ENCODE measurements at regions not wholly inside any gene's neighbourhood (a gene's known extent, or its start where the extent isn't known, plus 50 kb on each side); places are given as distances from the start of the nearest gene placed in this dataset.

DNA sequence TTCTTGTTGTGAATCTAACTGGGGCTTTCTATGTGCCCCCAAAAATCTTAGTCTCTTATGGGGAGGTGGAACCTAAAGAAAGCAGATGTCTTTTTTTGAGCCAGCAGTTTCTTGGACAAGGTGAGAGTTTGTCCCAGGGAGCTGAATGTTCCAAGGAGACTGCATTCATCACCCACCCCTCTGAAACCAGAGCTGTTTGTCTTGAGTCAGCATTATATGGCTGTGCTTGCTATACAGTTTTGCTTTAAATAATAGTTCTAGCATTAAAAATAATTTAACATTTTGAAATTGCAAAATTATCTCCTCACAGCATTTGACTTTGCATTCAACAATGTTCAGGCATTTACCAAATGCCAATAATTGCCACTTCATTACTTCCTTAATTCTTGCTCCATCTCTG lies 813.3 kb downstream of the BCL11B start:
- Histone ChIP-seq H3K27me3 (ENCODE audit: control insufficient read depth, insufficient read depth, low read length, poor library complexity, severe bottlenecking) (no peaks in the 10 kb centered on the region), H3K4me1 (ENCODE audit: control insufficient read depth, insufficient read depth, low read length) (no peaks in the 10 kb centered on the region), H3K4me3 (ENCODE audit: low read length) (no peak overlapping the region), H3K27ac (ENCODE audit: low read depth, low read length) (no peak overlapping the region), H3K9me3 (ENCODE audit: control insufficient read depth, low read length) (no peaks in the 10 kb centered on the region), H3K9ac (ENCODE audit: extremely low read depth, low read length, poor library complexity, severe bottlenecking) (no peak overlapping the region), H3K36me3 (ENCODE audit: control insufficient read depth, insufficient read depth, low read length) (no peaks in the 10 kb centered on the region)
- Mint-ChIP-seq H3K27ac (no peak overlapping the region), H3K36me3 (ENCODE audit: low read depth) (no peaks in the 10 kb centered on the region), H3K9me3 (no peaks in the 10 kb centered on the region), H3K27me3 (ENCODE audit: insufficient read depth) (no peaks in the 10 kb centered on the region), H3K4me3 (no peak overlapping the region), H3K4me1 (peaks cover 5% of the 10 kb centered on the region)
- TF ChIP-seq, protein P1, sequence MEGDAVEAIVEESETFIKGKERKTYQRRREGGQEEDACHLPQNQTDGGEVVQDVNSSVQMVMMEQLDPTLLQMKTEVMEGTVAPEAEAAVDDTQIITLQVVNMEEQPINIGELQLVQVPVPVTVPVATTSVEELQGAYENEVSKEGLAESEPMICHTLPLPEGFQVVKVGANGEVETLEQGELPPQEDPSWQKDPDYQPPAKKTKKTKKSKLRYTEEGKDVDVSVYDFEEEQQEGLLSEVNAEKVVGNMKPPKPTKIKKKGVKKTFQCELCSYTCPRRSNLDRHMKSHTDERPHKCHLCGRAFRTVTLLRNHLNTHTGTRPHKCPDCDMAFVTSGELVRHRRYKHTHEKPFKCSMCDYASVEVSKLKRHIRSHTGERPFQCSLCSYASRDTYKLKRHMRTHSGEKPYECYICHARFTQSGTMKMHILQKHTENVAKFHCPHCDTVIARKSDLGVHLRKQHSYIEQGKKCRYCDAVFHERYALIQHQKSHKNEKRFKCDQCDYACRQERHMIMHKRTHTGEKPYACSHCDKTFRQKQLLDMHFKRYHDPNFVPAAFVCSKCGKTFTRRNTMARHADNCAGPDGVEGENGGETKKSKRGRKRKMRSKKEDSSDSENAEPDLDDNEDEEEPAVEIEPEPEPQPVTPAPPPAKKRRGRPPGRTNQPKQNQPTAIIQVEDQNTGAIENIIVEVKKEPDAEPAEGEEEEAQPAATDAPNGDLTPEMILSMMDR (conservative IDR thresholded peaks at IDR 0.05), result no peak
- DNase-seq, result no peak

DNA sequence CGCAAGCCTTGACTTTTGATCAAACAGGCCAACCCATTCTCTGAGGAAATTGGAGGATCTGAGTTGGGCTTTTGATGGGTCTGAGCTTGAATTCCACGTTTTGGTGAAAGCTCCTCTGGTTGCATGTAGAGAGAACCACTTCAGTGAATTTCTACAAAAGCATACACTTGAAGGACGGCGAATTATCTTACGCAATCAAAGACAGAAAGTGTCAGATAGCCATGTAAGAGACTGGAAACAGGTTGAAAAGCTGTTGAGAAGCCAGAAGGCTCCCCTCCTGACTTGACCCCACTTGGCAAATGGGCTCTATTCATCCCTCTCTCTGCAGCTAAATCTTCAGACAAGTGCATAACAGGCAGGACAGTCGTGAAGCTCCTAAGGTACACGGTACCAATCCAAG lies 809.1 kb downstream of the BCL11B start:
- no peak overlapping the region for H3K4me3 ChIP-seq (ENCODE audit: low read length)

DNA sequence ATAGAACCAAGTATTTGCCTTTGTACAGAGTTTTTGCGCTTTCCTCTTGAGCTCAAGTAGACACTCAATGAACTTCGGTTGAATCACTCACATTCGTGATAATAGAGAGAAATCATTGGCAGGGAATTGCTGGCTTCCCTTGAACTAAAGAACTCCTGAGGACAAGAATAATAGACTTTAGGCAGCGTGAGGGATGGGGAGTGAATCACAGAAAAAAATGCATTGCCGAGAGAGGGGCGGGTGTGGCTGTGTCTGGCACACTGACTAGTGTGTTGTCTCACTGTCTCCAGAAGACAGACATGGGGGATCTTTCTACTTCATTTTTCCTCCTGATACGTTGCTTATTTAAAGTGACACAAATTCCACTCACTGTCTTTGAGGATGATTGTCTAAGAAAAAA lies 805.2 kb downstream of the BCL11B start:
- Histone ChIP-seq H3K9ac (ENCODE audit: extremely low read depth, low read length, poor library complexity, severe bottlenecking) (no peak overlapping the region), H3K36me3 (ENCODE audit: control insufficient read depth, insufficient read depth, low read length) (no peaks in the 10 kb centered on the region), H3K4me3 (ENCODE audit: low read length) (no peak overlapping the region), H3K9me3 (ENCODE audit: control insufficient read depth, low read length) (no peaks in the 10 kb centered on the region), H3K27me3 (ENCODE audit: control insufficient read depth, insufficient read depth, low read length, poor library complexity, severe bottlenecking) (no peaks in the 10 kb centered on the region), H3K4me1 (ENCODE audit: control insufficient read depth, insufficient read depth, low read length) (no peaks in the 10 kb centered on the region), H3K27ac (ENCODE audit: low read depth, low read length) (no peak overlapping the region)
- Mint-ChIP-seq H3K4me1 (no peaks in the 10 kb centered on the region), H3K36me3 (ENCODE audit: low read depth) (no peaks in the 10 kb centered on the region), H3K9me3 (no peaks in the 10 kb centered on the region), H3K27ac (no peak overlapping the region), H3K27me3 (ENCODE audit: insufficient read depth) (no peaks in the 10 kb centered on the region), H3K4me3 (no peak overlapping the region)
- 88 to 89% methylated on average over 7 of the region's 7 CpGs for WGBS, 2 experiments (ENCODE audit: insufficient coverage in 1 of 2, insufficient read length in 1 of 2)
- TF ChIP-seq, protein P1 (conservative IDR thresholded peaks at IDR 0.05), result no peak
- DNase-seq, result no peak

More for the DNA sequence above, 809.1 kb downstream of the BCL11B start:
- Histone ChIP-seq H3K27ac (ENCODE audit: low read depth, low read length) (no peak overlapping the region), H3K4me1 (ENCODE audit: control insufficient read depth, insufficient read depth, low read length) (no peaks in the 10 kb centered on the region), H3K9me3 (ENCODE audit: control insufficient read depth, low read length) (no peaks in the 10 kb centered on the region), H3K27me3 (ENCODE audit: control insufficient read depth, insufficient read depth, low read length, poor library complexity, severe bottlenecking) (no peaks in the 10 kb centered on the region), H3K36me3 (ENCODE audit: control insufficient read depth, insufficient read depth, low read length) (no peaks in the 10 kb centered on the region), H3K9ac (ENCODE audit: extremely low read depth, low read length, poor library complexity, severe bottlenecking) (no peak overlapping the region)
- TF ChIP-seq, protein P1 (conservative IDR thresholded peaks at IDR 0.05), result no peak
- Mint-ChIP-seq H3K4me1 (no peaks in the 10 kb centered on the region), H3K9me3 (no peaks in the 10 kb centered on the region), H3K36me3 (ENCODE audit: low read depth) (no peaks in the 10 kb centered on the region), H3K4me3 (no peak overlapping the region), H3K27me3 (ENCODE audit: insufficient read depth) (no peaks in the 10 kb centered on the region), H3K27ac (no peak overlapping the region)
- no peak for DNase-seq
- 92 to 93% methylated on average over 6 to 7 of the region's 7 CpGs for WGBS, 2 experiments (ENCODE audit: insufficient coverage in 1 of 2, insufficient read length in 1 of 2)

Data from endodermal cell (in vitro differentiated cells).